HG02571 (cell line): ENCODE measurements at regions not wholly inside any gene's neighbourhood (a gene's known extent, or its start where the extent isn't known, plus 50 kb on each side); places are given as distances from the start of the nearest gene placed in this dataset.
A peak's percentile ranks its signal among the peaks of the same experiment; 100 is the strongest.

Source experiments
- ATAC-seq: cut with Tn5 transposase; IDR thresholded peaks from one replicate; pipeline ENCODE4 v1.9.1; 2021; ENCODE audit warnings: mild to moderate bottlenecking, moderate library complexity; ENCODE audit not compliant: unreplicated experiment

- no peak for ATAC-seq
Observed at GRCh38 chr6:126526996-126527606, 187.2 kb downstream of the CENPW start.

GRCh38 chr6:126529637-126530362, 189.9 kb downstream of the CENPW start:
- no peak for ATAC-seq

- ATAC-seq, result no peak
Observed at GRCh38 chr6:126530775-126531174, 190.9 kb downstream of the CENPW start.

GRCh38 chr6:126531286-126531685, 191.4 kb downstream of the CENPW start:
- ATAC-seq, result no peak

- peak; percentile 49 for ATAC-seq
Observed at GRCh38 chr6:126531840-126532239, 191.9 kb downstream of the CENPW start.

GRCh38 chr6:126534401-126534800, 194.5 kb downstream of the CENPW start:
- ATAC-seq, result no peak

- no peak for ATAC-seq
Observed at GRCh38 chr6:126535138-126535537, 195.2 kb downstream of the CENPW start.

GRCh38 chr6:126535595-126535994, 195.7 kb downstream of the CENPW start:
- ATAC-seq, result no peak

- ATAC-seq, result no peak
Observed at GRCh38 chr6:126537061-126537816, 197.3 kb downstream of the CENPW start.

- ATAC-seq, result no peak
Observed at GRCh38 chr6:126539022-126539421, 199.1 kb downstream of the CENPW start.

- no peak for ATAC-seq
Observed at GRCh38 chr6:126540161-126540560, 200.2 kb downstream of the CENPW start.

- ATAC-seq, result no peak
Observed at GRCh38 chr6:126541806-126542491, 202.0 kb downstream of the CENPW start.

GRCh38 chr6:126546541-126547120, 206.7 kb downstream of the CENPW start:
- ATAC-seq, result no peak

- no peak for ATAC-seq
Observed at GRCh38 chr6:126548300-126548699, 208.4 kb downstream of the CENPW start.

- ATAC-seq, result no peak
Observed at GRCh38 chr6:126550323-126550722, 210.4 kb downstream of the CENPW start.

- ATAC-seq, result no peak
Observed at GRCh38 chr6:126551832-126552231, 211.9 kb downstream of the CENPW start.

GRCh38 chr6:126553854-126554253, 213.9 kb downstream of the CENPW start:
- ATAC-seq, result no peak

GRCh38 chr6:126570507-126570906, 230.6 kb downstream of the CENPW start:
- no peak for ATAC-seq

GRCh38 chr6:126574301-126574700, 234.4 kb downstream of the CENPW start:
- ATAC-seq, result no peak

GRCh38 chr6:126581316-126581715, 241.4 kb downstream of the CENPW start:
- ATAC-seq, result no peak
